ENCODE measurements at regions not wholly inside any gene's neighbourhood (a gene's known extent, or its start where the extent isn't known, plus 50 kb on each side); places are given as distances from the start of the nearest gene placed in this dataset.

- Histone ChIP-seq H3K4me3 (no peak overlapping the region), H3K9me3 (replicated peaks) (0 out of 2 replicates have a peak, but pooled peaks cover 3% of the 10 kb centered on the region), H3K4me1 (replicated peaks) (no peaks in the 10 kb centered on the region), H3K27ac (no peak overlapping the region), H3K27me3 (replicated peaks) (no peaks in the 10 kb centered on the region), H3K36me3 (no peaks in the 10 kb centered on the region)
- DNase-seq (ENCODE audit: low read depth in 1 of 2, low spot score in 2 of 2) = no peak
These were observed 655.5 kb downstream of the DCDC2C start for GRCh38 chr2:4358837-4359236.

- DNase-seq (ENCODE audit: low read depth in 1 of 2, low spot score in 2 of 2) = no peak
- Histone ChIP-seq H3K4me3 (no peak overlapping the region), H3K27ac (no peak overlapping the region), H3K36me3 (no peaks in the 10 kb centered on the region), H3K4me1 (replicated peaks) (no peaks in the 10 kb centered on the region), H3K27me3 (replicated peaks) (no peaks in the 10 kb centered on the region), H3K9me3 (replicated peaks) (peaks cover 10% of the 10 kb centered on the region)
These were observed 665.5 kb downstream of the DCDC2C start for GRCh38 chr2:4368907-4369306.

- no peak overlapping the region for H3K4me3 ChIP-seq
- H3K27ac ChIP-seq = no peak overlapping the region
- H3K27me3 ChIP-seq (replicated peaks) = no peaks in the 10 kb centered on the region
- peaks cover 10% of the 10 kb centered on the region for H3K9me3 ChIP-seq (replicated peaks)
- H3K4me1 ChIP-seq (replicated peaks) = no peaks in the 10 kb centered on the region
- no peak for DNase-seq (ENCODE audit: low read depth in 1 of 2, low spot score in 2 of 2)
- no peaks in the 10 kb centered on the region for H3K36me3 ChIP-seq
These were observed 666.5 kb downstream of the DCDC2C start for GRCh38 chr2:4369826-4370419.

- H3K27ac ChIP-seq = no peak overlapping the region
- H3K4me1 ChIP-seq (replicated peaks) = no peaks in the 10 kb centered on the region
- no peak for DNase-seq (ENCODE audit: low read depth in 1 of 2, low spot score in 2 of 2)
- H3K36me3 ChIP-seq = no peaks in the 10 kb centered on the region
- H3K4me3 ChIP-seq = no peak overlapping the region
- no peaks in the 10 kb centered on the region for H3K27me3 ChIP-seq (replicated peaks)
- peaks cover 10% of the 10 kb centered on the region for H3K9me3 ChIP-seq (replicated peaks)
These were observed 667.2 kb downstream of the DCDC2C start for GRCh38 chr2:4370422-4371090.

- Histone ChIP-seq H3K27ac (no peak overlapping the region), H3K36me3 (no peaks in the 10 kb centered on the region), H3K4me3 (no peak overlapping the region), H3K4me1 (replicated peaks) (no peaks in the 10 kb centered on the region), H3K27me3 (replicated peaks) (no peaks in the 10 kb centered on the region), H3K9me3 (replicated peaks) (peaks cover 7% of the 10 kb centered on the region; the same call in 1 of the 2 replicates)
- no peak for DNase-seq (ENCODE audit: low read depth in 1 of 2, low spot score in 2 of 2)
These were observed 677.7 kb downstream of the DCDC2C start for GRCh38 chr2:4381049-4381448.

GRCh38 chr2:4381773-4382172 lies 678.4 kb downstream of the DCDC2C start:
- H3K27me3 ChIP-seq (replicated peaks) = no peaks in the 10 kb centered on the region
- no peak overlapping the region for H3K27ac ChIP-seq
- DNase-seq (ENCODE audit: low read depth in 1 of 2, low spot score in 2 of 2) = no peak
- no peaks in the 10 kb centered on the region for H3K4me1 ChIP-seq (replicated peaks)
- no peak overlapping the region for H3K4me3 ChIP-seq
- no peaks in the 10 kb centered on the region for H3K36me3 ChIP-seq
- peaks cover 7% of the 10 kb centered on the region; the same call in 1 of the 2 replicates for H3K9me3 ChIP-seq (replicated peaks)

GRCh38 chr2:4391013-4391412 lies 687.6 kb downstream of the DCDC2C start:
- Histone ChIP-seq H3K4me1 (replicated peaks) (no peaks in the 10 kb centered on the region), H3K27me3 (replicated peaks) (no peaks in the 10 kb centered on the region), H3K9me3 (replicated peaks) (peaks cover 2% of the 10 kb centered on the region), H3K27ac (no peak overlapping the region), H3K4me3 (no peak overlapping the region), H3K36me3 (no peaks in the 10 kb centered on the region)
- no peak for DNase-seq (ENCODE audit: low read depth in 1 of 2, low spot score in 2 of 2)

GRCh38 chr2:4404363-4404762 lies 701.0 kb downstream of the DCDC2C start:
- Histone ChIP-seq H3K4me3 (no peak overlapping the region), H3K27me3 (replicated peaks) (no peaks in the 10 kb centered on the region), H3K9me3 (replicated peaks) (peaks cover 8% of the 10 kb centered on the region), H3K27ac (no peak overlapping the region), H3K36me3 (no peaks in the 10 kb centered on the region), H3K4me1 (replicated peaks) (no peaks in the 10 kb centered on the region)
- DNase-seq (ENCODE audit: low read depth in 1 of 2, low spot score in 2 of 2) = no peak

GRCh38 chr2:4408321-4408720 lies 704.9 kb downstream of the DCDC2C start:
- no peaks in the 10 kb centered on the region for H3K27me3 ChIP-seq (replicated peaks)
- no peaks in the 10 kb centered on the region for H3K36me3 ChIP-seq
- no peak overlapping the region for H3K27ac ChIP-seq
- DNase-seq (ENCODE audit: low read depth in 1 of 2, low spot score in 2 of 2) = no peak
- no peaks in the 10 kb centered on the region for H3K4me1 ChIP-seq (replicated peaks)
- peaks cover 7% of the 10 kb centered on the region for H3K9me3 ChIP-seq (replicated peaks)
- no peak overlapping the region for H3K4me3 ChIP-seq

- DNase-seq (ENCODE audit: low read depth in 1 of 2, low spot score in 2 of 2) = no peak
- no peak overlapping the region for H3K4me3 ChIP-seq
- no peaks in the 10 kb centered on the region for H3K27me3 ChIP-seq (replicated peaks)
- no peaks in the 10 kb centered on the region for H3K4me1 ChIP-seq (replicated peaks)
- H3K36me3 ChIP-seq = no peaks in the 10 kb centered on the region
- no peak overlapping the region for H3K27ac ChIP-seq
- H3K9me3 ChIP-seq (replicated peaks) = peaks cover 16% of the 10 kb centered on the region
These were observed 709.3 kb downstream of the DCDC2C start for GRCh38 chr2:4412637-4413187.

- Histone ChIP-seq H3K27ac (no peak overlapping the region), H3K4me1 (replicated peaks) (no peaks in the 10 kb centered on the region), H3K9me3 (replicated peaks) (peaks cover 16% of the 10 kb centered on the region), H3K36me3 (no peaks in the 10 kb centered on the region), H3K4me3 (no peak overlapping the region), H3K27me3 (replicated peaks) (no peaks in the 10 kb centered on the region)
- DNase-seq (ENCODE audit: low read depth in 1 of 2, low spot score in 2 of 2) = no peak
These were observed 711.8 kb downstream of the DCDC2C start for GRCh38 chr2:4415171-4415570.

GRCh38 chr2:4415810-4416413 lies 712.5 kb downstream of the DCDC2C start:
- DNase-seq (ENCODE audit: low read depth in 1 of 2, low spot score in 2 of 2) = no peak
- Histone ChIP-seq H3K9me3 (replicated peaks) (peaks cover 12% of the 10 kb centered on the region), H3K4me1 (replicated peaks) (no peaks in the 10 kb centered on the region), H3K4me3 (no peak overlapping the region), H3K27me3 (replicated peaks) (no peaks in the 10 kb centered on the region), H3K27ac (no peak overlapping the region), H3K36me3 (no peaks in the 10 kb centered on the region)

- H3K4me3 ChIP-seq = no peak overlapping the region
- DNase-seq (ENCODE audit: low read depth in 1 of 2, low spot score in 2 of 2) = no peak
- no peaks in the 10 kb centered on the region for H3K4me1 ChIP-seq (replicated peaks)
- H3K27ac ChIP-seq = no peak overlapping the region
- H3K9me3 ChIP-seq (replicated peaks) = peaks cover 14% of the 10 kb centered on the region
- no peaks in the 10 kb centered on the region for H3K27me3 ChIP-seq (replicated peaks)
- no peaks in the 10 kb centered on the region for H3K36me3 ChIP-seq
These were observed 713.1 kb downstream of the DCDC2C start for GRCh38 chr2:4416431-4416830.

GRCh38 chr2:4417771-4418170 lies 714.4 kb downstream of the DCDC2C start:
- no peaks in the 10 kb centered on the region for H3K4me1 ChIP-seq (replicated peaks)
- DNase-seq (ENCODE audit: low read depth in 1 of 2, low spot score in 2 of 2) = no peak
- peaks cover 19% of the 10 kb centered on the region for H3K9me3 ChIP-seq (replicated peaks)

More at GRCh38 chr2:4417771-4418170, 714.4 kb downstream of the DCDC2C start:
- Histone ChIP-seq H3K4me3 (no peak overlapping the region), H3K36me3 (no peaks in the 10 kb centered on the region), H3K27ac (no peak overlapping the region), H3K27me3 (replicated peaks) (no peaks in the 10 kb centered on the region)

All from SJSA1 (cell line).